A549 (cell line): ENCODE measurements at regions not wholly inside any gene's neighbourhood (a gene's known extent, or its start where the extent isn't known, plus 50 kb on each side); places are given as distances from the start of the nearest gene placed in this dataset.

Experiments
- ATAC-seq, 2 experiments: fragments of 200-7000 bp in 1 of 2; fragments of >200 bp in 1 of 2; cut with Nextera tagmentation in 1 of 2; cut with Tn5 transposase in 1 of 2; 3 replicates each; pipeline versions ENCODE4 v1.8.0 to v1.9.1; 2018 to 2020; ENCODE audit warnings: mild to moderate bottlenecking in 1 of 2, moderate library complexity in 1 of 2
- CTCF ChIA-PET: fragments of 300-600 bp; sonication (Branson Sonifier 250); formaldehyde crosslinking; extraction: SDS; loops from one replicate; lab custom pipeline; 2021; ENCODE audit warnings: antibody characterized with exemption, inconsistent platforms; lab: Yijun Ruan, JAX
- POLR2A ChIA-PET: fragments of 350-600 bp; formaldehyde crosslinking; extraction: SDS; loops from one replicate; lab custom pipeline; 2021; ENCODE audit warnings: antibody characterized with exemption, inconsistent platforms; lab: Yijun Ruan, JAX
- DNase-seq, 2 experiments: peaks; one replicate each; pipeline versions ENCODE4 v3.0.0 to v3.0.0-alpha.2; 2011 to 2016; ENCODE audit warnings: low read depth in 1 of 2, low spot score in 1 of 2
- FAIRE-seq: peaks from 2 replicates; lab custom pipeline; 2011; peaks lifted over from hg19 to GRCh38; lab: Jason Lieb, UNC
- H3K27ac ChIP-seq, 2 experiments: fragments of >200 bp; sonication (Bioruptor Twin); formaldehyde crosslinking; 3 replicates each; pipeline ENCODE4 v1.5.1; 2016 to 2017
- H3K4me1 ChIP-seq: fragments of >200 bp; sonication (Bioruptor Twin); formaldehyde crosslinking; 3 replicates; pipeline ENCODE4 v1.6.1; 2016
- H3K4me2 ChIP-seq: fragments of >200 bp; sonication (Bioruptor Twin); formaldehyde crosslinking; 3 replicates; pipeline ENCODE4 v1.6.1; 2016
- H3K4me3 ChIP-seq: fragments of >200 bp; sonication (Bioruptor Twin); formaldehyde crosslinking; 3 replicates; pipeline ENCODE4 v1.5.1; 2016
- H3K9me3 ChIP-seq: fragments of >200 bp; sonication (Bioruptor Twin); formaldehyde crosslinking; 3 replicates; pipeline ENCODE4 v1.6.1; 2016
- BCL3 ChIP-seq: fragments of >200 bp; sonication (Bioruptor Twin); formaldehyde crosslinking; IDR thresholded peaks from 3 replicates; pipeline ENCODE4 v1.6.1; 2016
- BHLHE40 ChIP-seq: IDR thresholded peaks from 2 replicates; pipeline ENCODE4 v1.6.1; 2012; ENCODE audit warnings: low read depth, low read length, inconsistent platforms
- CBX8 ChIP-seq: fragments of 200-600 bp; sonication (generic); IDR thresholded peaks from 2 replicates; pipeline ENCODE4 v1.6.1; 2016
- CEBPB ChIP-seq, 2 experiments: fragments of >200 bp in 1 of 2; sonication (Bioruptor Twin) in 1 of 2; formaldehyde crosslinking in 1 of 2; IDR thresholded peaks; 2 replicates each; pipeline ENCODE4 v1.6.1; 2012 to 2016
- CHD2 ChIP-seq: fragments of 150-350 bp; IDR thresholded peaks from 2 replicates; pipeline ENCODE4 v1.6.1; 2014; ENCODE audit warnings: low read length; ENCODE audit not compliant: partially characterized antibody
- CHD4 ChIP-seq: fragments of 200-600 bp; sonication (generic); IDR thresholded peaks from 2 replicates; pipeline ENCODE4 v1.6.1; 2016; ENCODE audit warnings: antibody characterized with exemption, mild to moderate bottlenecking, borderline replicate concordance
- EP300 ChIP-seq, 2 experiments: fragments of >200 bp; sonication (Bioruptor Twin); formaldehyde crosslinking; IDR thresholded peaks; 2 replicates in 1 of 2; 3 replicates in 1 of 2; pipeline ENCODE4 v1.6.1; 2016 to 2017
- FOSB ChIP-seq: fragments of 250-450 bp; sonication (Bioruptor Pico); IDR thresholded peaks from 2 replicates; pipeline ENCODE4 v1.5.0; 2020; ENCODE audit warnings: mild to moderate bottlenecking, moderate library complexity
- FOXS1 ChIP-seq: fragments of 250-450 bp; sonication (Bioruptor Pico); IDR thresholded peaks from 2 replicates; pipeline ENCODE4 v1.5.0; 2020; ENCODE audit warnings: mild to moderate bottlenecking, moderate library complexity
- GATA3 ChIP-seq: IDR thresholded peaks from 2 replicates; pipeline ENCODE4 v1.6.1; 2012; ENCODE audit warnings: borderline replicate concordance
- HEYL ChIP-seq: fragments of 250-450 bp; sonication (Bioruptor Pico); IDR thresholded peaks from 2 replicates; pipeline ENCODE4 v1.8.0; 2021; ENCODE audit warnings: mild to moderate bottlenecking, moderate library complexity
- HMGXB4 ChIP-seq: fragments of 250-450 bp; sonication (Bioruptor Pico); IDR thresholded peaks from 2 replicates; pipeline ENCODE4 v1.5.0; 2021; ENCODE audit warnings: mild to moderate bottlenecking, moderate library complexity, borderline replicate concordance
- HOXB13 ChIP-seq: fragments of 250-450 bp; sonication (Bioruptor Pico); IDR thresholded peaks from 2 replicates; pipeline ENCODE4 v1.5.0; 2020; ENCODE audit warnings: low read depth, mild to moderate bottlenecking, moderate library complexity
- JUN ChIP-seq, 2 experiments: fragments of >200 bp; sonication (Bioruptor Twin); formaldehyde crosslinking; IDR thresholded peaks; 2 replicates in 1 of 2; 3 replicates in 1 of 2; pipeline ENCODE4 v1.6.1; 2016 to 2017
- KDM5A ChIP-seq: fragments of 200-600 bp; sonication (generic); IDR thresholded peaks from 2 replicates; pipeline ENCODE4 v1.6.1; 2016; ENCODE audit warnings: antibody characterized with exemption, mild to moderate bottlenecking
- MAFK ChIP-seq: fragments of 450-650 bp; IDR thresholded peaks from 2 replicates; pipeline ENCODE4 v1.6.1; 2014; ENCODE audit not compliant: partially characterized antibody
- MAX ChIP-seq: IDR thresholded peaks from 2 replicates; pipeline ENCODE4 v1.6.1; 2012
- MYC ChIP-seq: IDR thresholded peaks from 2 replicates; pipeline ENCODE4 v1.6.1; 2012; ENCODE audit warnings: mild to moderate bottlenecking, inconsistent platforms, low read length, improper control_type of control experiment, borderline replicate concordance
- NR3C1 ChIP-seq: fragments of >200 bp; sonication (Bioruptor Twin); formaldehyde crosslinking; IDR thresholded peaks from 3 replicates; pipeline ENCODE4 v1.6.1; 2017
- RAD21 ChIP-seq, 2 experiments: fragments of >200 bp in 1 of 2; sonication (Bioruptor Twin) in 1 of 2; formaldehyde crosslinking in 1 of 2; IDR thresholded peaks in 1 of 2; conservative IDR thresholded peaks in 1 of 2; 2 replicates in 1 of 2; 3 replicates in 1 of 2; pipeline ENCODE4 v1.6.1; 2012 to 2018; ENCODE audit warnings: inconsistent platforms in 1 of 2
- RCOR1 ChIP-seq: fragments of 150-350 bp; IDR thresholded peaks from 2 replicates; pipeline ENCODE4 v1.6.1; 2014; ENCODE audit warnings: antibody characterized with exemption, low read length, low read depth
- RNF2 ChIP-seq: fragments of 200-600 bp; sonication (generic); IDR thresholded peaks from 2 replicates; pipeline ENCODE4 v1.6.1; 2016; ENCODE audit warnings: low read depth, mild to moderate bottlenecking, antibody characterized with exemption, moderate library complexity, borderline replicate concordance
- SMC3 ChIP-seq: fragments of >200 bp; sonication (Bioruptor Twin); formaldehyde crosslinking; IDR thresholded peaks from 3 replicates; pipeline ENCODE4 v1.6.1; 2018; ENCODE audit warnings: inconsistent platforms
- TFCP2L1 ChIP-seq: fragments of 250-450 bp; sonication (Bioruptor Pico); IDR thresholded peaks from 2 replicates; pipeline ENCODE4 v1.5.0; 2021; ENCODE audit warnings: mild to moderate bottlenecking
- USF2 ChIP-seq: fragments of 450-650 bp; IDR thresholded peaks from 2 replicates; pipeline ENCODE4 v1.6.1; 2014; ENCODE audit warnings: antibody characterized with exemption
- ZFP36 ChIP-seq: fragments of 450-650 bp; IDR thresholded peaks from 2 replicates; pipeline ENCODE4 v1.6.1; 2014; ENCODE audit warnings: borderline replicate concordance; ENCODE audit not compliant: partially characterized antibody
- WGBS: methylation state at CpG from one replicate; pipeline ENCODE4 v1.1.6; 2017; ENCODE audit errors: missing lambda C conversion rate; 5-methylcytosine and 5-hydroxymethylcytosine counted together

GRCh38 chr4:182155806-182156205 lies 87.4 kb upstream of the TENM3 start (continued):
- TF ChIP-seq RCOR1, result no peak
- TF ChIP-seq TFCP2L1 (CRISPR knock-in tag), result no peak
- no peak for TF ChIP-seq MYC
- TF ChIP-seq HEYL (CRISPR knock-in tag), result no peak
- no peak for TF ChIP-seq CEBPB (IDR thresholded peaks at IDR 0.05)
- TF ChIP-seq SMC3, result no peak
- TF ChIP-seq RNF2, result no peak
- no peak for TF ChIP-seq MAFK
- TF ChIP-seq EP300 (IDR thresholded peaks at IDR 0.05), result no peak

GRCh38 chr4:182163180-182163579 lies 80.0 kb upstream of the TENM3 start:
- ATAC-seq (no peak), FAIRE-seq (no peak), DNase-seq (no peak)
- H3K27ac ChIP-seq, result no peak overlapping the region
- no peaks in the 10 kb centered on the region for H3K9me3 ChIP-seq
- POLR2A ChIA-PET, result no interaction called here
- TF ChIP-seq RCOR1 (no peak), GATA3 (no peak), FOXS1 (no peak), BCL3 (no peak), NR3C1 (no peak), HMGXB4 (CRISPR knock-in tag) (no peak), FOSB (CRISPR knock-in tag) (no peak)
- CTCF ChIA-PET, result no interaction called here
- H3K4me3 ChIP-seq, result no peak overlapping the region
- no peaks in the 10 kb centered on the region for H3K4me1 ChIP-seq
- 26% methylated on average over 8 of the region's 8 CpGs for WGBS
- H3K4me2 ChIP-seq, result no peak overlapping the region

- TF ChIP-seq FOSB (CRISPR knock-in tag) (no peak), KDM5A (no peak), BHLHE40 (no peak), CHD2 (no peak), CBX8 (no peak), FOXS1 (no peak), HMGXB4 (CRISPR knock-in tag) (no peak), HOXB13 (no peak), NR3C1 (no peak), ZFP36 (no peak), RAD21 (conservative IDR thresholded peaks at IDR 0.05 in 1 of 2, IDR thresholded peaks at IDR 0.05 in 1 of 2) (no peak), USF2 (no peak), MAX (no peak), JUN (IDR thresholded peaks at IDR 0.05) (no peak), CEBPB (IDR thresholded peaks at IDR 0.05) (no peak), CHD4 (no peak), HEYL (CRISPR knock-in tag) (no peak)
- TF ChIP-seq, all 56 proteins: peak for 0
- Histone ChIP-seq H3K27ac (no peak overlapping the region), H3K4me2 (no peak overlapping the region), H3K9me3 (no peaks in the 10 kb centered on the region), H3K4me3 (no peak overlapping the region), H3K4me1 (peaks cover 1% of the 10 kb centered on the region; the same call in 1 of the 3 replicates)
- ATAC-seq, result no peak
- ChIA-PET POLR2A (no interaction called here), CTCF (no interaction called here)
- no peak for FAIRE-seq
- DNase-seq, result no peak
- 49% methylated on average over 5 of the region's 5 CpGs for WGBS
Measured at GRCh38 chr4:182169572-182169971, 73.6 kb upstream of the TENM3 start.
